IMR-90 (cell line): ENCODE measurements at regions not wholly inside any gene's neighbourhood (a gene's known extent, or its start where the extent isn't known, plus 50 kb on each side); places are given as distances from the start of the nearest gene placed in this dataset.

Experiments used
- BHLHE40 ChIP-seq: fragments of 150-350 bp; IDR thresholded peaks from 2 replicates; pipeline ENCODE4 v1.6.1; 2016; ENCODE audit warnings: mild to moderate bottlenecking, low read depth, low read length
- CTCF ChIP-seq: conservative IDR thresholded peaks from 2 replicates; pipeline ENCODE4 v1.5.1; 2012; ENCODE audit warnings: mild to moderate bottlenecking, low read depth, low read length, improper control_type of control experiment
- FOS ChIP-seq: fragments of 150-350 bp; IDR thresholded peaks from 2 replicates; pipeline ENCODE4 v1.6.1; 2016; ENCODE audit warnings: low read depth, low read length
- MXI1 ChIP-seq: IDR thresholded peaks from 2 replicates; pipeline ENCODE4 v1.6.1; 2012; ENCODE audit warnings: low read depth, mild to moderate bottlenecking, low read length, moderate library complexity, borderline replicate concordance
- POLR2A ChIP-seq: IDR thresholded peaks from 2 replicates; pipeline ENCODE4 v1.6.1; 2012; ENCODE audit warnings: mild to moderate bottlenecking, low read depth, low read length
- RAD21 ChIP-seq: IDR thresholded peaks from 2 replicates; pipeline ENCODE4 v1.6.1; 2012; ENCODE audit warnings: low read length, improper control_type of control experiment
- RCOR1 ChIP-seq: IDR thresholded peaks from 2 replicates; pipeline ENCODE4 v1.6.1; 2012; ENCODE audit warnings: mild to moderate bottlenecking, low read length, improper control_type of control experiment; ENCODE audit not compliant: insufficient replicate concordance
- RFX5 ChIP-seq: IDR thresholded peaks from 2 replicates; pipeline ENCODE4 v1.8.0; 2012; ENCODE audit warnings: low read depth, mild to moderate bottlenecking, low read length, moderate library complexity
- SMC3 ChIP-seq: fragments of 150-350 bp; IDR thresholded peaks from 2 replicates; pipeline ENCODE4 v1.6.1; 2016; ENCODE audit warnings: low read depth, mild to moderate bottlenecking, antibody characterized with exemption, low read length, moderate library complexity
- USF2 ChIP-seq: fragments of 150-350 bp; IDR thresholded peaks from 2 replicates; pipeline ENCODE4 v1.6.1; 2017; ENCODE audit warnings: mild to moderate bottlenecking, antibody characterized with exemption, low read length, low read depth

GRCh38 chr21:17688912-17689874, 76.5 kb upstream of the BTG3 start:
- TF ChIP-seq BHLHE40 (no peak), CTCF (no peak), POLR2A (no peak), RFX5 (no peak), SMC3 (no peak), FOS (no peak), USF2 (no peak), MXI1 (no peak), RAD21 (no peak), RCOR1 (no peak)
